DND-41 (cell line): ENCODE measurements at regions not wholly inside any gene's neighbourhood (a gene's known extent, or its start where the extent isn't known, plus 50 kb on each side); places are given as distances from the start of the nearest gene placed in this dataset.
"Not testable (repeated sequence)": the region's sequence is repeated elsewhere in the genome, so short reads cannot be mapped to it uniquely, and the experiment has no call there.

Source experiments
- ATAC-seq: fragments of 200-7000 bp; cut with Tn5 transposase; 3 replicates; pipeline ENCODE4 v1.9.1; 2021; ENCODE audit warnings: low read depth; ENCODE audit not compliant: insufficient read depth
- DNase-seq: peaks from one replicate; pipeline ENCODE4 v3.0.0-alpha.2; 2020
- H2AFZ ChIP-seq: 2 replicates; pipeline ENCODE4 v1.6.0; 2012; ENCODE audit warnings: low read depth, low read length
- H3K27ac ChIP-seq: 2 replicates; pipeline ENCODE4 v1.5.1; 2012; ENCODE audit warnings: low read length, inconsistent platforms
- H3K27me3 ChIP-seq: fragments of 200-600 bp; sonication (generic); 2 replicates; pipeline ENCODE4 v1.6.0; 2012; ENCODE audit warnings: low read length, mild to moderate bottlenecking, inconsistent platforms; ENCODE audit not compliant: insufficient read depth, poor library complexity
- H3K36me3 ChIP-seq: 2 replicates; pipeline ENCODE4 v1.5.1; 2012; ENCODE audit warnings: low read length, inconsistent platforms; ENCODE audit not compliant: insufficient read depth
- H3K4me1 ChIP-seq: 2 replicates; pipeline ENCODE4 v1.5.1; 2012; ENCODE audit warnings: mild to moderate bottlenecking, low read length; ENCODE audit not compliant: insufficient read depth
- H3K4me2 ChIP-seq: 2 replicates; pipeline ENCODE4 v1.6.0; 2012; ENCODE audit warnings: mild to moderate bottlenecking, moderate library complexity, low read length, inconsistent platforms; ENCODE audit not compliant: insufficient read depth
- H3K4me3 ChIP-seq, 2 experiments: fragments of 200-600 bp in 1 of 2; shearing (Covaris generic) in 1 of 2; 2 replicates each; pipeline ENCODE4 v1.5.1; 2012 to 2016; ENCODE audit warnings: inconsistent platforms in 2 of 2, low read length in 2 of 2, mild to moderate bottlenecking in 2 of 2, low read depth in 1 of 2, moderate library complexity in 1 of 2
- H3K79me2 ChIP-seq: 2 replicates; pipeline ENCODE4 v1.6.0; 2012; ENCODE audit warnings: low read length, inconsistent platforms; ENCODE audit not compliant: insufficient read depth
- H3K9ac ChIP-seq: 2 replicates; pipeline ENCODE4 v1.6.0; 2012; ENCODE audit warnings: low read depth, mild to moderate bottlenecking, inconsistent platforms, low read length, moderate library complexity
- H3K9me3 ChIP-seq: 2 replicates; pipeline ENCODE4 v1.5.1; 2012; ENCODE audit warnings: low read length, moderate library complexity, mild to moderate bottlenecking, inconsistent platforms; ENCODE audit not compliant: insufficient read depth, severe bottlenecking
- H4K20me1 ChIP-seq: 2 replicates; pipeline ENCODE4 v1.6.0; 2012; ENCODE audit warnings: low read length; ENCODE audit not compliant: insufficient read depth
- EZH2 ChIP-seq: IDR thresholded peaks from 3 replicates; pipeline ENCODE4 v1.6.1; 2012; ENCODE audit warnings: borderline replicate concordance, low read depth, mild to moderate bottlenecking, moderate library complexity, low read length, inconsistent platforms; ENCODE audit not compliant: severe bottlenecking
- TF ChIP-seq, protein P1 (sequence below): IDR thresholded peaks from 2 replicates; pipeline ENCODE4 v1.5.1; 2012; ENCODE audit warnings: borderline replicate concordance, low read length, moderate library complexity, mild to moderate bottlenecking; ENCODE audit not compliant: poor library complexity, severe bottlenecking; ENCODE audit errors: extremely low read depth

DNA sequence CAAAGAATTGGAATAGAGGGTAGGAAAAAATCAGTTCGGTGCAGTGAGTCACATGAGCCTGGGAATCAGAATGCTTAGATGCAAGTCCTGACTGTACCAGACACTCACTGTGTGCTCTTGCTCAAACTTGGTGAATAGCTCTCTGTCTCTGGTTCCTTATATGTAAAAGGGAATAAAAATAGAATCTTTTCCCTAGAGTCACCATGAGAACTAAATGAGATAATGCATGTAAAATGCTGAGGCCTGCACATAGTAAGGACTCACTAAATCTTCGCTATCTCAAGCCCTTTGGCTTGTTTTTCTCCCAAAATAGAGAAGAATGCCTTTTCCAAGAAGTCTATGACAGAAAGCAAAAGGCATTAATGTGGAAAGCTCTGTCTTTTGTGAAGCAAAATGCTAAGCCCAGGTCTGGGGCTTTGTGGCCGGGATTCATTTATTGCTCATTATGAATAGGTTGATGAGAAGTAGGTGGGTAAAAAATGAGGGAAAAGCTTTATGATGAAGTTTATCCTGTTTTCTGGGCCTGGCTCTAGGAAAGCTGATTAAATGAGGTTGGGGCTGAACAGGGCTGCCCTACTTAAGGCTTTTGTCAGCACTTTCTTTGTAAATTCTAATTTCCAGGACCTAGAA is 483.3 kb downstream of the DMAC1 start:
- H3K27ac ChIP-seq: no peak overlapping the region
- ATAC-seq: no peak

GRCh38 chr9:7315746-7316145 is 483.8 kb downstream of the DMAC1 start:
- Histone ChIP-seq H3K4me1 (no peaks in the 10 kb centered on the region), H3K4me2 (no peak overlapping the region), H3K9ac (no peak overlapping the region), H3K4me3 (no peak overlapping the region), H3K9me3 (peaks cover 4% of the 10 kb centered on the region), H4K20me1 (no peaks in the 10 kb centered on the region), H2AFZ (no peak overlapping the region), H3K27ac (no peak overlapping the region), H3K79me2 (no peaks in the 10 kb centered on the region), H3K36me3 (no peaks in the 10 kb centered on the region), H3K27me3 (no peaks in the 10 kb centered on the region)
- DNase-seq (no peak), ATAC-seq (no peak)
- TF ChIP-seq EZH2: no peak
- TF ChIP-seq, protein P1, sequence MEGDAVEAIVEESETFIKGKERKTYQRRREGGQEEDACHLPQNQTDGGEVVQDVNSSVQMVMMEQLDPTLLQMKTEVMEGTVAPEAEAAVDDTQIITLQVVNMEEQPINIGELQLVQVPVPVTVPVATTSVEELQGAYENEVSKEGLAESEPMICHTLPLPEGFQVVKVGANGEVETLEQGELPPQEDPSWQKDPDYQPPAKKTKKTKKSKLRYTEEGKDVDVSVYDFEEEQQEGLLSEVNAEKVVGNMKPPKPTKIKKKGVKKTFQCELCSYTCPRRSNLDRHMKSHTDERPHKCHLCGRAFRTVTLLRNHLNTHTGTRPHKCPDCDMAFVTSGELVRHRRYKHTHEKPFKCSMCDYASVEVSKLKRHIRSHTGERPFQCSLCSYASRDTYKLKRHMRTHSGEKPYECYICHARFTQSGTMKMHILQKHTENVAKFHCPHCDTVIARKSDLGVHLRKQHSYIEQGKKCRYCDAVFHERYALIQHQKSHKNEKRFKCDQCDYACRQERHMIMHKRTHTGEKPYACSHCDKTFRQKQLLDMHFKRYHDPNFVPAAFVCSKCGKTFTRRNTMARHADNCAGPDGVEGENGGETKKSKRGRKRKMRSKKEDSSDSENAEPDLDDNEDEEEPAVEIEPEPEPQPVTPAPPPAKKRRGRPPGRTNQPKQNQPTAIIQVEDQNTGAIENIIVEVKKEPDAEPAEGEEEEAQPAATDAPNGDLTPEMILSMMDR: no peak

More for the DNA sequence above, 483.3 kb downstream of the DMAC1 start:
- TF ChIP-seq, protein P1: no peak
- TF ChIP-seq EZH2: no peak
- no peaks in the 10 kb centered on the region for H4K20me1 ChIP-seq
- DNase-seq: no peak
- no peaks in the 10 kb centered on the region for H3K36me3 ChIP-seq
- H3K9ac ChIP-seq: no peak overlapping the region
- no peaks in the 10 kb centered on the region for H3K27me3 ChIP-seq
- no peaks in the 10 kb centered on the region for H3K79me2 ChIP-seq
- no peak overlapping the region for H3K4me2 ChIP-seq
- H2AFZ ChIP-seq: no peak overlapping the region
- H3K4me3 ChIP-seq: no peak overlapping the region
- peaks cover 4% of the 10 kb centered on the region for H3K9me3 ChIP-seq
- H3K4me1 ChIP-seq: no peaks in the 10 kb centered on the region

DNA sequence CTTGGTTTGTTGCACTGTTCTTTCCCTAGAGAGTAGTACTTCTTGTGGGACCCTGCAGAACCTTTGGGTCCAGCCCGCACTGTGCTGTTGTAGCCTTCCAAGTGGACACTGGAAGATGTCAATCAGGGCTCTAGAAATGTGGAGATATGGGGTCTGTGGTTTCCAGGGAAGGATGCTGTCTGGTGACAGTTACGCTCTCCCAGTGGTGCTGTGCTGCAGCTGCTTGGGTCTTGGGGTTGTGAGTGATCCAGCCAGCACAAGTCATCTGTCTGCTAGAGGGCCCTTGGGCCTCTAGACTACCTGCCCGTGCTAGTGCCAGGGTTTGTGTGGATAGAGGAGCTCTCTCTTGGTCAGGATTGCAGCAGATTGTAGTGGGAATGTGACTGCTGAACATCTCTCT is 484.5 kb downstream of the DMAC1 start:
- Histone ChIP-seq H3K79me2 (no peaks in the 10 kb centered on the region), H3K4me2 (no peak overlapping the region), H3K27ac (no peak overlapping the region), H2AFZ (no peak overlapping the region), H3K9me3 (peaks cover 4% of the 10 kb centered on the region), H3K27me3 (no peaks in the 10 kb centered on the region), H3K4me1 (no peaks in the 10 kb centered on the region), H3K9ac (no peak overlapping the region), H3K36me3 (no peaks in the 10 kb centered on the region), H3K4me3 (no peak overlapping the region), H4K20me1 (no peaks in the 10 kb centered on the region)
- TF ChIP-seq, protein P1: no peak
- no peak for TF ChIP-seq EZH2
- ATAC-seq (no peak), DNase-seq (no peak)

- H3K4me3 ChIP-seq: no peak overlapping the region
- H3K9ac ChIP-seq: no peak overlapping the region
- H4K20me1 ChIP-seq: no peaks in the 10 kb centered on the region
- H3K4me2 ChIP-seq: no peak overlapping the region
- H3K27me3 ChIP-seq: no peaks in the 10 kb centered on the region
- DNase-seq (no peak), ATAC-seq (no peak)
- H3K79me2 ChIP-seq: no peaks in the 10 kb centered on the region
- no peak overlapping the region for H2AFZ ChIP-seq
- no peaks in the 10 kb centered on the region for H3K36me3 ChIP-seq
- H3K9me3 ChIP-seq: peaks cover 4% of the 10 kb centered on the region
- TF ChIP-seq, protein P1: no peak
- no peak for TF ChIP-seq EZH2
- no peaks in the 10 kb centered on the region for H3K4me1 ChIP-seq
- H3K27ac ChIP-seq: no peak overlapping the region
These were observed 486.2 kb downstream of the DMAC1 start for GRCh38 chr9:7313389-7313788.

DNA sequence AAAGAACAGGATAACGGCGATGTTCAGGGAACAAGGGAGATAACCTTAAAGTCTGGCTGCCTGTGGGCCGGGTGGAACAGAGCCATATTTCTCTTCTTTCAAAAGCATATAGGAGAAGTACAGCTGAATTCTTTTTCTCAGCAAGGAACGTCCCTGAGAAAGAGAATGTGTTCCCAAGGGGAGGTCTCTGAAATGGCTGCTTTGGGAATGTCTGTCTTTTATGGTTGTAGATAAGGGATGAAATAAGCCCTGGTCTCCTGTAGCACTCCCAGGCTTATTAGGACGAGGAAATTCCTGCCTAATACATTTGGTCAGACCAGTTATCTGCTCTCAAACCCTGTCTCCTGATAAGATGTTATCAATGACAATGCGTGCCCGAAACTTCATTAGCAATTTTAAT is 490.5 kb downstream of the DMAC1 start:
- H2AFZ ChIP-seq: not testable (repeated sequence)

More for the DNA sequence above, 490.5 kb downstream of the DMAC1 start:
- not testable (repeated sequence) for H3K27me3 ChIP-seq, H3K4me1 ChIP-seq, H3K79me2 ChIP-seq, H3K4me2 ChIP-seq, H3K4me3 ChIP-seq, H3K36me3 ChIP-seq, H4K20me1 ChIP-seq, DNase-seq, H3K27ac ChIP-seq, ATAC-seq, H3K9me3 ChIP-seq, H3K9ac ChIP-seq
